Large intestine (tissue), 3 donors: ENCODE measurements at regions not wholly inside any gene's neighbourhood (a gene's known extent, or its start where the extent isn't known, plus 50 kb on each side); places are given as distances from the start of the nearest gene placed in this dataset.

Experiments
- DNase-seq, 2 donors: peaks; one replicate each; pipeline versions ENCODE4 v3.0.0 to v3.0.0-alpha.2; 2013
- H3K27ac ChIP-seq: one replicate; pipeline ENCODE4 v1.5.1; 2013; ENCODE audit warnings: low read length
- H3K27me3 ChIP-seq: 2 replicates; pipeline ENCODE4 v1.6.1; 2013; ENCODE audit warnings: low read length; ENCODE audit not compliant: control insufficient read depth, insufficient read depth
- H3K36me3 ChIP-seq: 2 replicates; pipeline ENCODE4 v1.6.1; 2013; ENCODE audit warnings: low read length; ENCODE audit not compliant: control insufficient read depth, insufficient read depth
- H3K4me1 ChIP-seq: one replicate; pipeline ENCODE4 v1.6.1; 2013; ENCODE audit warnings: low read length; ENCODE audit not compliant: control insufficient read depth, insufficient read depth
- H3K4me3 ChIP-seq: one replicate; pipeline ENCODE4 v1.5.1; 2013; ENCODE audit warnings: low read length
- H3K9me3 ChIP-seq: one replicate; pipeline ENCODE4 v1.6.1; 2013; ENCODE audit warnings: mild to moderate bottlenecking, low read depth, low read length, moderate library complexity; ENCODE audit not compliant: control insufficient read depth
- WGBS: methylation state at CpG from one replicate; pipeline ENCODE4 v1.1.5; 2013; ENCODE audit warnings: low lambda C conversion rate; ENCODE audit not compliant: insufficient coverage; 5-methylcytosine and 5-hydroxymethylcytosine counted together

DNA sequence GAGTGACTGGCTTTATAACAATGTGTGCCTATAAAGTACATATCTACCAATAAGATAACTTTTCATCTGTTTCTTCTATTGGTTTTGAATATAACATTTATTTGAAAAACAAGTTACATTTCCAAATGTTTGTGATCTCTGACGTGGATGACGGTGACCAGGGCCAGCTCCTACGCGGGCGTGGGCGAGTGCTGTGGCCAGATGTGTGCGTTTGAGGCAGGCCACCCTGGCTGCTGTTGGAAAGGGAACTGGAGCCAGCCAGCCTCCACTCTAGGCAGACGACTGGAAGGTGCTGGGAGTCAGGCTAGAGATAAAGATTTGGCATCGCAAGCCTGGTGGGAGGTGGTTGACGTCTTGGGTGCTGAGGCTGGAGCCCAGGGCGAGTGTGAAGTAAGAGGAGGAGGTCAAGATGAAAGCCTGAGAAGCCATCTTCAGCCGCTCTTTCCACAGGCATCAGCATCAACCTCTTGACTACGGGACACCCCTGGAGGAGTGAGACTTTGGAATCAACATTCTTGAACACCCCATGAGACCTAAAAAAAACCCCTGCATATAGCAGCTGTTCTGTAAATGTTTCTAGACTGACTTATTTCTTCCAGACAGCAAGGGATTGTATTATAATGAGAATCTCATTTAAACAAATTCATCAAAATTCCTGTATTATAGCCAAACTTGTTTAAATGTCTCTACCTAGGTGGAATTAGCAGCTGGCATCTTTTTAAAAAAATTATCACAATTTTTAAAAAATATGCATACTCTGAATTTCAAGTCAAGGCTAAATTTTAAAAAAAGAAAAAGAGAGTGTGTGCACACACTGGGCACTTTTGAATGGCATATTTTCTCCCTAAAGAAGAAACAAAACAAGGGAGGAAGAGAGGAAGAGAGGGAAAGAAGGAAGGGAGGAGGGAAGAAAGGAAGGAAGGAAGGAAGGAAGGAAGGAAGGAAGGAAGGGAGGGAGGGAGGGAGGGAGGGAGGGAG is 112.5 kb upstream of the SLC44A3 start:
- no peak overlapping the region for H3K4me3 ChIP-seq
- no peaks in the 10 kb centered on the region for H3K9me3 ChIP-seq
- WGBS, result no CpG with 5 or more reads among the region's 13 CpGs
- peaks cover 14% of the 10 kb centered on the region for H3K4me1 ChIP-seq
- no peak overlapping the region for H3K27ac ChIP-seq
- no peak for DNase-seq
- no peaks in the 10 kb centered on the region for H3K27me3 ChIP-seq
- H3K36me3 ChIP-seq, result peaks cover 5% of the 10 kb centered on the region

DNA sequence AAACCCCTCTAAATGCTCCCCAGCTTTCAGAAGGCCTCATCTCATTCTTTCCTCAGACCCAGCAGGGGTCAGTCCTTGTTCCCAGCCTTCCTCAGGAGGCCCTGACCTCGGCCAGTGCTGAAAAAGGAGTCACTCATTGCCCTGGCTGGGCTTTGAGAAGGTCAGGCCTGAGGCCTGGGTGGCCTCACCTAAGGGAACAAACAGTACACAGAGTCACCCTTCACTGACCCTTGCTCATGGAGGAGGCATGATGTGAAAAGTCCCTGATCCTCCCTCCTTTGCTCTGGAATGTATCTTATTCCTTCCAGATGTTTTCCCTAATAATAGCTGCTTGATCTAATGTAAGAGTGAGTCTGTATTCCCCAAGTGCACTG is 117.7 kb upstream of the SLC44A3 start:
- Histone ChIP-seq H3K27ac (no peak overlapping the region), H3K4me3 (no peak overlapping the region), H3K36me3 (peaks cover 3% of the 10 kb centered on the region), H3K9me3 (no peaks in the 10 kb centered on the region), H3K27me3 (no peaks in the 10 kb centered on the region), H3K4me1 (peaks cover 30% of the 10 kb centered on the region)
- no CpG with 5 or more reads among the region's 1 CpG for WGBS
- DNase-seq, result no peak

DNA sequence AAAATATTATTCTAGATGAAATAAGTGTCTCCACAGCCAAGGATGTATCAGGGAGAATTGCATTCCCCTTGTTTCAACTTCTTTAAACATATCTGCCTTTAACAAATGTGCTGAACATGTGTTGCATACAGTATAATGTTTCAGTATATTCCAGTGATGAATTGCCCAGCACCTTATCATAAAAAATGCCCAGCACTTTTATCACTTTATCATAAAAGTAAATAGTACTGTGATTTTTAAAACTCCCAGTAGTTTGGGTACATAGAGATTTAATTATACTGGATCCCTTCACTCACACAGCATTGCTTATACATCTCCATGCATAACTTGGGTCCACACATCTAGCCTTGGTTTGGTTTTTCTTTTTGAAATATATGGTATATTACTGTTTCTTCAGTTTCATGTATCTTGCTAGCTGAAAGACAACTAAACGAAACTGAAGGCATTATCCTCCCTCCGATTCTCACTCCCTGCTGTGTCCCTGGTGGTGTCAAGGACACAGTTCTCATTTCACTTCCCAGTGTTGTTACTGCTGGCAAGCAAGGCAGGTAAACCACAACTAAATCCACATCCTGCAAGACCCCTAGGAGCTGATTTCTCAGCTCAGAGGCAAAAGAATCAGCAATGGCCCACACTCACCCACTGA is 118.2 kb upstream of the SLC44A3 start:
- no peak for DNase-seq
- peaks cover 3% of the 10 kb centered on the region for H3K36me3 ChIP-seq
- 80% methylated on average over 1 of the region's 2 CpGs for whole genome bisulfite sequencing
- no peaks in the 10 kb centered on the region for H3K27me3 ChIP-seq
- H3K9me3 ChIP-seq, result no peaks in the 10 kb centered on the region
- no peak overlapping the region for H3K27ac ChIP-seq
- H3K4me3 ChIP-seq, result no peak overlapping the region
- H3K4me1 ChIP-seq, result peaks cover 31% of the 10 kb centered on the region

DNA sequence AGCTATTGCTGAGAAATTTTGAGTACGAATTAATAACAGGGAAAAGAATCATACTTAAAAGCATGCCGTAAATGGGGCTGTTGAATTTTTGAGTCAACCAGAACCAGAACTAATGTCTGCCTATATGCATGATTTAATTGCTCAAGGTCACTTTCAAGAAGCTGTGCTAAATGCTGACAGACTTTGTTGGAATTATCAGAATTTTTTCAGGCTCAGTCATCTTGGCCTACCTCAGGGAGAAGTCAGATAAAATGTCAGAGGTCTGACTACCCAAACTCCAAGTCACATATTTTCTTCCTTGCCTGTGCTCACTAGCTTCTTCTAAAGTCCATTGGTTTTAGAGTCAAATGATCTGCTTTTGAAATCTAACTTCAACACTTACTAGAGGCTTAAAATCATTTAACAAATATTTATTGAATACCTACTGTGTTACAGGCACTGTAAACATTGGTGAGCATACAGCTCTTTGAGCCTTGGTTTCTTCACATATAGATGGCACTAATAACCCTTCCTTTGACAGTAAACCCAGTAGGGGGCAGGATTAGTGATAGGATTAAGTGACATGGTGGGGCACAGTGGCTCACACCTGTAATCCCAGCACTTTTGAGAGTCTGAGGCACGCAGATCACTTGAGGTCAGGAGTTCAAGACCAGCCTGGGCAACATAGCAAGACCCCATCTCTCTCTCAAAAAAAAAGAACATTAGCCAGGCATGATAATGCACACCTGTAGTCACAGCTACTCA is 121.2 kb upstream of the SLC44A3 start:
- Histone ChIP-seq H3K27ac (peak overlapping the region; percentile 59), H3K4me1 (peaks cover 17% of the 10 kb centered on the region), H3K4me3 (no peak overlapping the region), H3K27me3 (no peaks in the 10 kb centered on the region), H3K9me3 (no peaks in the 10 kb centered on the region), H3K36me3 (peaks cover 4% of the 10 kb centered on the region)
- peak in 1 of 2 donors; percentile 32 for DNase-seq
- WGBS, result 47% methylated on average over 2 of the region's 3 CpGs

DNA sequence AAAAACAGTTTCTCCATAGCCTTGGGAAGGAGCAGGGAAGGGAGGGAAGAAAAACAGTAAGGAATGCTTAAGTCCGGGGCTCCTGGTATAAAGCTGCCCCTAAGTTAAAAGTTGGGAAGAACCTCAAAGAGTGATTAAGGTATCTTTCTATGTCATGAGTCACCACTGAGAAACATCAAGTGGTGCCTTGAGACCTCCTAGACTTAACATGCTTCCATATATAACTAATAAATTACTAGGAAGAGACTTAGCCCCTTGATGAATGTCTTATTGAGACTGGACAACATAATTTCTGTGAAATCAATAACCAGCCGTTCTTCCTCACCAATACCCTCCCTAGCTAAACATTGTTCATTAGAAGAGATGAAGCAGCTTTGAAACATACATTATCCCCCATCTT is 121.8 kb upstream of the SLC44A3 start:
- H3K4me1 ChIP-seq, result peaks cover 17% of the 10 kb centered on the region
- peaks cover 4% of the 10 kb centered on the region for H3K36me3 ChIP-seq
- no peaks in the 10 kb centered on the region for H3K27me3 ChIP-seq
- H3K9me3 ChIP-seq, result no peaks in the 10 kb centered on the region
- peak overlapping the region; percentile 59 for H3K27ac ChIP-seq
- H3K4me3 ChIP-seq, result no peak overlapping the region
- DNase-seq, result no peak
- no CpG with 5 or more reads among the region's 2 CpGs for WGBS

DNA sequence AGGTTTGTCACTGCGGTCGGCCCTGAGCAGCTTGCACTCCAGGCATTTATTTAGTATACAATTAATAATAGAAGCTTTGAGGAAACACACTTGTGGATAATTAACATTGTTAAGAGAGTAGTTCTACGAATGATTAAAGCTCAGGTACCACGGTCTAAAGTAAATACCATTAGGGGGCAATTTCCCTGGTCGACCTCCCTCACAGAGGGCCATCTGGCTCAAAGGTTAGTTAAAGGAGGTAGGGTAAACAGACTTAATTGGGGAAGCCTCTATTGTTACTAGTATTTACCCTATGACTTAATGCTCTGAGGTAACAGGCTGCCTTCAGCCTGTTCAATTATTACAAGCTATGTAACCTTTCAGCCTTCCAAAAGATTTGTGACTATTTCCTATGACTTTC is 122.3 kb upstream of the SLC44A3 start:
- Histone ChIP-seq H3K27me3 (no peaks in the 10 kb centered on the region), H3K4me1 (peaks cover 17% of the 10 kb centered on the region), H3K4me3 (no peak overlapping the region), H3K36me3 (peaks cover 4% of the 10 kb centered on the region), H3K9me3 (no peaks in the 10 kb centered on the region), H3K27ac (peak overlapping the region; percentile 59)
- no CpG with 5 or more reads among the region's 5 CpGs for WGBS
- DNase-seq, result peak; percentile 36 to 79

DNA sequence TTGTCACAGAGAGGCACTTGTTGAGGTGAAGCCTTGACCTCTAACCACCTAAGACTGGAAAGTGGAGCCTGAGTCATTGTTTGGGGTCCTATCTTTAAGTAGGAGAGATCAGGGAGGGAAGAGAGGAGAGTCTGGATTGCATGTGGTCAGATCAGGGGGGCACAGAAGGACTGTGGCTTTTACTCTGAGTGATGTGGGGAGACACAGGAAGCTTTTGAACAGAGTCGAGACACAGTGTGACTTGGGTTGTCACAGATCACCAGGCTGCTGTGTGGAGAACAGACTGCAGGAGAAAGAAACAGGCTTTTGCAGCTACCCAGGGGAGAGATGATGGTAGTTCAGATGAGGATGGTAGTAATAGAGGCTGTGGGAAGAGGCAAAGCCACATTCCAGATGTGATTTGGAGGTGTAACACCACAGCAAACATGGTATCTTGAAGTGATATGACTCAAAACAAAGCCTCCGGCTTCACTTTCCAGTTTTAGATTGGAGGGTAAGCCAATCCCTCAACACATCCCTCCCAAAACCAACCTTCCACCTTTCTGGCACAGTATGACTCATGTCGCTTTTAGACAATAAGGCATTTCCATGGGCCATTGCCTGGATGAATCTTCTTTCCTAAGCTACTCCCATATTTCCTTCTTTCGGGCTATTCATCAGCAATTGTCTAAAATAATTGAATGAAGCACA is 125.8 kb upstream of the SLC44A3 start:
- Histone ChIP-seq H3K9me3 (no peaks in the 10 kb centered on the region), H3K4me3 (no peak overlapping the region), H3K4me1 (peaks cover 18% of the 10 kb centered on the region), H3K27ac (no peak overlapping the region), H3K27me3 (no peaks in the 10 kb centered on the region), H3K36me3 (peaks cover 12% of the 10 kb centered on the region)
- DNase-seq, result no peak
- 100% methylated on average over 1 of the region's 4 CpGs for WGBS

DNA sequence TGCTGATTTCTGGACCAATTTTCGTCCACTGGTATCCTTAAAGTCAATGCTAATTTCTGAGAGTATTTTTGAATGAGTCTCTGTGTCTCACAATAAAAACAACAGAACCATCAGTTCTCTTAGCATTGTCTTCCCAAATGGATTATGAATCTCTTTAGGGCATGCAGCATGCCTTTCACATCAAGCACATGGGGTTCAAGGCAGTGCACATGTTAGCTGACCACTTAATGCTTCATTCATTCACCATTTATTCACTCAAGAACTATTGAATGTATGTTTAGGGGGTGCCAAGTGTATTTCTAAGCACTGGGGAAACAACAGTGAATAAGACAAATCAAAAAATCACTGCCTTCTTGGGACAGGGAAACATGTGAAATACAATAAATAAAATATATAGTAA is 126.7 kb upstream of the SLC44A3 start:
- no peaks in the 10 kb centered on the region for H3K9me3 ChIP-seq
- no peak overlapping the region for H3K4me3 ChIP-seq
- no peak overlapping the region for H3K27ac ChIP-seq
- H3K27me3 ChIP-seq, result no peaks in the 10 kb centered on the region
- no peak for DNase-seq
- peaks cover 12% of the 10 kb centered on the region for H3K36me3 ChIP-seq
- WGBS, result no CpG with 5 or more reads among the region's 1 CpG
- peaks cover 9% of the 10 kb centered on the region for H3K4me1 ChIP-seq

DNA sequence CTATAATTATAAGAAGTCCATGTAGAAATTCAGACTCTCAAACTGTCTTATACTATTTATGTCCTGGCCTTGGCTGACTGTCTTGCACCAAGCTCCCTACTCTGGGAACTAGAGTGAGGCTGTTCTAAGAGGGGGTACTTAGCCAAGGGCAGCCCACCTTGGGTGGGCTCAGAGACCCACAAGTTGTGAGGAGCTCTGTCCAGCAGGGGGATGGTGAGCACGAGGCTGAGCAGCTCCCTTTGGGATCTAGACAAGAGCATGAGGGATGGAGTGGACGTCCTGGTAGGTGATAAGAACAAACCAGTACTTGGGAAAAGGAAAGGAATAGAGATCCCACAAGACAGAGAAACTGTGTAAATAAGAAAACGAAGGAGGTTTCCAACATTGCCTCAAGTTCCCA is 127.1 kb upstream of the SLC44A3 start:
- 85% methylated on average over 2 of the region's 3 CpGs for WGBS
- Histone ChIP-seq H3K9me3 (no peaks in the 10 kb centered on the region), H3K27me3 (no peaks in the 10 kb centered on the region), H3K4me3 (no peak overlapping the region), H3K4me1 (peaks cover 6% of the 10 kb centered on the region), H3K36me3 (peaks cover 12% of the 10 kb centered on the region), H3K27ac (no peak overlapping the region)
- DNase-seq, result no peak

DNA sequence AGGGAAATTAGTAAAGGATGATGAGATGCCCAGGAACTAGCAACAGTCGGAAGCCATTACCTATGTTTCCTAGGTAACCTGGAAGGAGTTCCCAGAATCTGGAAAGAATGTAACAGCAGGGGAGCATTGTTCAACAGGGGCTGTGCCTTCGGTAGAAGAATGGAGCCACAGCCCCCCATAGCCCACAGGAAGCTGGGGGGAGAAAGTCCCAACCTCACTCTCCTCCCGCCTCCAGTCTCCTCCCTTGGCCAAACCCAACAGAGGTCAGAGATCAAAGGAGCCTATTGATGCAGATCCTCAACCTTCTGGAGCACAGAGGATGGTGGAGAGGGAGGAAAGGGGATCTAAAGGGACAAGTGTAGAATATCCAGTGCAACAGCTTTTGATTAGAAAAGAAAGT is 131.5 kb upstream of the SLC44A3 start:
- H3K4me3 ChIP-seq, result no peak overlapping the region
- H3K9me3 ChIP-seq, result no peaks in the 10 kb centered on the region
- H3K27ac ChIP-seq, result no peak overlapping the region
- no CpG with 5 or more reads among the region's 3 CpGs for WGBS
- no peaks in the 10 kb centered on the region for H3K27me3 ChIP-seq
- H3K36me3 ChIP-seq, result peaks cover 11% of the 10 kb centered on the region
- no peak for DNase-seq
- H3K4me1 ChIP-seq, result peaks cover 2% of the 10 kb centered on the region
